ENCODE measurements at regions not wholly inside any gene's neighbourhood (a gene's known extent, or its start where the extent isn't known, plus 50 kb on each side); places are given as distances from the start of the nearest gene placed in this dataset.

DNA sequence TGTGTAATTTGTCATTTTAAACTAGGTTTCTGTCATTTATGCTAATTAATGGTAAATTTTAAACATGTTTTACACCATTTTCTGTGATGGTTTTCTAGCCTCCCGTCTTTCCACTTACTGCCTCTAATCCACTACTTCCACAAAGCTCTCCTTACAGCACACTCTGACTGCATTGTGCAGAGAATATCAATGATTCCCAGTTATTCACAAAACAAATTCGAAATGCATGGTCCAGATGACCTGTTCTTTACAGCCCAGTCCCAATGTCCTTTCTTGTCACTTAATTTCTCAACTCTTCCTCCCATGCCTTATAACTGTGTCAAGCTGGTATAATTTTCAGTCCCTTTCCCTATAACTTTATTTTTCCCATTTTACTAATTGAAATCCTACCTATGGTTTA is 770.5 kb downstream of the USP25 start:
- H3K4me3 Mint-ChIP-seq (ENCODE audit: unreplicated experiment): no peak overlapping the region
- no peak overlapping the region for H3K27ac Mint-ChIP-seq (ENCODE audit: unreplicated experiment)
- no peaks in the 10 kb centered on the region for H3K27me3 Mint-ChIP-seq (ENCODE audit: unreplicated experiment)
- no peaks in the 10 kb centered on the region for H3K36me3 Mint-ChIP-seq (ENCODE audit: unreplicated experiment)
- DNase-seq: no peak
- TF ChIP-seq, protein P1, sequence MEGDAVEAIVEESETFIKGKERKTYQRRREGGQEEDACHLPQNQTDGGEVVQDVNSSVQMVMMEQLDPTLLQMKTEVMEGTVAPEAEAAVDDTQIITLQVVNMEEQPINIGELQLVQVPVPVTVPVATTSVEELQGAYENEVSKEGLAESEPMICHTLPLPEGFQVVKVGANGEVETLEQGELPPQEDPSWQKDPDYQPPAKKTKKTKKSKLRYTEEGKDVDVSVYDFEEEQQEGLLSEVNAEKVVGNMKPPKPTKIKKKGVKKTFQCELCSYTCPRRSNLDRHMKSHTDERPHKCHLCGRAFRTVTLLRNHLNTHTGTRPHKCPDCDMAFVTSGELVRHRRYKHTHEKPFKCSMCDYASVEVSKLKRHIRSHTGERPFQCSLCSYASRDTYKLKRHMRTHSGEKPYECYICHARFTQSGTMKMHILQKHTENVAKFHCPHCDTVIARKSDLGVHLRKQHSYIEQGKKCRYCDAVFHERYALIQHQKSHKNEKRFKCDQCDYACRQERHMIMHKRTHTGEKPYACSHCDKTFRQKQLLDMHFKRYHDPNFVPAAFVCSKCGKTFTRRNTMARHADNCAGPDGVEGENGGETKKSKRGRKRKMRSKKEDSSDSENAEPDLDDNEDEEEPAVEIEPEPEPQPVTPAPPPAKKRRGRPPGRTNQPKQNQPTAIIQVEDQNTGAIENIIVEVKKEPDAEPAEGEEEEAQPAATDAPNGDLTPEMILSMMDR (IDR thresholded peaks at IDR 0.05; ENCODE audit: partially characterized antibody, unreplicated experiment): no peak
- no peaks in the 10 kb centered on the region for H3K9me3 Mint-ChIP-seq (ENCODE audit: unreplicated experiment)
- H3K4me1 Mint-ChIP-seq (ENCODE audit: low read depth, unreplicated experiment): no peaks in the 10 kb centered on the region

DNA sequence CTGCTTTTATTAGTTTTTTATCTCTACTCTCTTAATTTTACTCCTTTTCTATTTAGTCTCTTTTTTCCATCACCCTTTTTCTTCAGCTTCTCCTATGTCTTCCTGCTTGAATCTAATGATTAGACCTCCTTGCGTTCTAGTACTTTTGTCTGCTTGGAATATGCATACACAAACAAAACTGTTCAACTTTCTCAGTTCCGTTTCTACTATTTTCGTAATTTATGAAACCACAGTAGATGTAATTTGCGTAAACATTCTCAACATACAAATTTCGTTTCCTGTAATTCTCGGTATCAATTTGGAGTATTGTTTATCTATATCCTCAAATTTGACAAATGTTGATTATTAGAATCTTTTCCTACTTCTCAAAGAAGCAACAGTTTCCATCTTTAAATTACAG is 772.5 kb downstream of the USP25 start:
- Mint-ChIP-seq H3K4me1 (ENCODE audit: low read depth, unreplicated experiment) (no peaks in the 10 kb centered on the region), H3K36me3 (ENCODE audit: unreplicated experiment) (no peaks in the 10 kb centered on the region), H3K27me3 (ENCODE audit: unreplicated experiment) (no peaks in the 10 kb centered on the region), H3K27ac (ENCODE audit: unreplicated experiment) (no peak overlapping the region), H3K9me3 (ENCODE audit: unreplicated experiment) (no peaks in the 10 kb centered on the region), H3K4me3 (ENCODE audit: unreplicated experiment) (no peak overlapping the region)
- TF ChIP-seq, protein P1 (IDR thresholded peaks at IDR 0.05; ENCODE audit: partially characterized antibody, unreplicated experiment): no peak
- DNase-seq: no peak

DNA sequence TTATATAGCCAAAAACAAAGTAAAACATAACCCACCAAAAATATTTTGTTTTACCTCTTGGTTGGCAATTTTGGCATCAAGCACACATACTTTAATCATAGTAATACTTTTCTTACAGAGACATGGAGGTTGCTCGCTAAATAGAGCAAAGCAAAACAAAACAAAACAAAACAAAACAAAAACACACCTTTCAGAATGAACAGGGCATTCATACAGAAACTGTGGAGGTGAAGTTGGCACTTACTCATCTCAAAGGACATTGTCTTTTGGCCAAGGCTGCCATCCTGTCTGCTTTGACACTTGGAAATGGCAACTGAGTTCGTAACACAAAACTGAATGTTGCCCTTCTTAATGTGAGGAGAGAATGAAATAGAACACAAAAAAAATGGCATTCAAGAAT is 773.1 kb downstream of the USP25 start:
- Mint-ChIP-seq H3K27me3 (ENCODE audit: unreplicated experiment) (no peaks in the 10 kb centered on the region), H3K27ac (ENCODE audit: unreplicated experiment) (no peak overlapping the region), H3K4me3 (ENCODE audit: unreplicated experiment) (no peak overlapping the region), H3K36me3 (ENCODE audit: unreplicated experiment) (no peaks in the 10 kb centered on the region), H3K4me1 (ENCODE audit: low read depth, unreplicated experiment) (no peaks in the 10 kb centered on the region), H3K9me3 (ENCODE audit: unreplicated experiment) (no peaks in the 10 kb centered on the region)
- no peak for DNase-seq
- TF ChIP-seq, protein P1 (IDR thresholded peaks at IDR 0.05; ENCODE audit: partially characterized antibody, unreplicated experiment): no peak

DNA sequence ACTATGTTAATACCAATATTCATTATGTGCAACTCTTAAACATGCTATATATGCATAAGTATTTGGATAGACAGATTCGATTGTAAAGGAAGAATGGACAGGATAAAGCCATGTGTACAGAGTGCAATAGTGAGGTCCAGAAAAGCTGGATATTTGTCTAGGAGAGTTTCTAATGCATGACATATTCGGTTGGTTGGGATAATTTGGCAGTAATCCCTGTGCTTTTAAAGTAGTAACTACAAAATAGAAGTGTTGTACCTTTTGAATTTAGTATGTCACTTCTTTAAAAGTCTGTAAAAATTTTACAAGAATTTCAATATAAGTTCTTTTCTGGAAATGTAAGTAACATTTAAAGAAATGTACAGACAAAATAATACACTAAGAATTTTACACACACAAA is 774.5 kb downstream of the USP25 start:
- no peak overlapping the region for H3K4me3 Mint-ChIP-seq (ENCODE audit: unreplicated experiment)
- no peaks in the 10 kb centered on the region for H3K9me3 Mint-ChIP-seq (ENCODE audit: unreplicated experiment)
- no peak overlapping the region for H3K27ac Mint-ChIP-seq (ENCODE audit: unreplicated experiment)
- no peaks in the 10 kb centered on the region for H3K36me3 Mint-ChIP-seq (ENCODE audit: unreplicated experiment)
- TF ChIP-seq, protein P1 (IDR thresholded peaks at IDR 0.05; ENCODE audit: partially characterized antibody, unreplicated experiment): no peak
- H3K4me1 Mint-ChIP-seq (ENCODE audit: low read depth, unreplicated experiment): no peaks in the 10 kb centered on the region
- H3K27me3 Mint-ChIP-seq (ENCODE audit: unreplicated experiment): no peaks in the 10 kb centered on the region
- DNase-seq: no peak

DNA sequence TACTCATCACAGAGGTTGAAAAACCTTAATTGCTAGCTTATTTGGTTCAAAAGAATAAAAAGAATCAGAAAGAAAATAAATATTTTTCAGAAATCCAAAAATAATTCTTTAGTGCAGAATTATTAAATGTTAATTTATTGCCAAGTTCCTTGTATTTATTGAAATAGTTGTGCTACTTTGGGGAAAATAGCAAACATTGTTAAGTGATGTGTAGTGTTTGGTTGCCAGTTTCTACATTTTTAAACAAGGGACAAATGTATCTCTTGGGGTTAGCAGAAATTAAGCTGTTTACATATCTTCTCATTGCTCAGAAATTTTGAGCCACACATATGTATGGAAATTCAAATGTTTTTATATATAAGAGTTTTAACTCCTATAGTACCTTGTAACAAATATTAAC is 775.0 kb downstream of the USP25 start:
- Mint-ChIP-seq H3K36me3 (ENCODE audit: unreplicated experiment) (no peaks in the 10 kb centered on the region), H3K27me3 (ENCODE audit: unreplicated experiment) (no peaks in the 10 kb centered on the region), H3K27ac (ENCODE audit: unreplicated experiment) (no peak overlapping the region), H3K9me3 (ENCODE audit: unreplicated experiment) (no peaks in the 10 kb centered on the region), H3K4me3 (ENCODE audit: unreplicated experiment) (no peak overlapping the region), H3K4me1 (ENCODE audit: low read depth, unreplicated experiment) (no peaks in the 10 kb centered on the region)
- DNase-seq: no peak
- TF ChIP-seq, protein P1 (IDR thresholded peaks at IDR 0.05; ENCODE audit: partially characterized antibody, unreplicated experiment): no peak

Data from glutamatergic neuron (in vitro differentiated cells).